Right hindlimb (tissue), 1 donor: ENCODE measurements at regions not wholly inside any gene's neighbourhood (a gene's known extent, or its start where the extent isn't known, plus 50 kb on each side); places are given as distances from the start of the nearest gene placed in this dataset.

Source experiments
- DNase-seq: peaks from one replicate; pipeline ENCODE4 v3.0.0-alpha.2; 2018

GRCh38 chr4:153974452-153974851, 185.6 kb upstream of the SFRP2 start:
- DNase-seq, result no peak

- DNase-seq, result no peak
These were observed 185.1 kb upstream of the SFRP2 start for GRCh38 chr4:153973942-153974341.

- DNase-seq, result no peak
These were observed 183.0 kb upstream of the SFRP2 start for GRCh38 chr4:153971899-153972298.

- no peak for DNase-seq
These were observed 181.3 kb upstream of the SFRP2 start for GRCh38 chr4:153970169-153970568.

GRCh38 chr4:153969542-153969941, 180.7 kb upstream of the SFRP2 start:
- DNase-seq, result no peak

GRCh38 chr4:153966641-153967040, 177.8 kb upstream of the SFRP2 start:
- DNase-seq, result no peak

- no peak for DNase-seq
These were observed 174.3 kb upstream of the SFRP2 start for GRCh38 chr4:153963216-153963615.

GRCh38 chr4:153962311-153963039, 173.6 kb upstream of the SFRP2 start:
- no peak for DNase-seq

GRCh38 chr4:153955327-153955726, 166.4 kb upstream of the SFRP2 start:
- DNase-seq, result no peak

GRCh38 chr4:153954654-153955053, 165.8 kb upstream of the SFRP2 start:
- no peak for DNase-seq

GRCh38 chr4:153950100-153950979, 161.5 kb upstream of the SFRP2 start:
- no peak for DNase-seq

GRCh38 chr4:153948041-153948440, 159.2 kb upstream of the SFRP2 start:
- no peak for DNase-seq

GRCh38 chr4:153947124-153947523, 158.2 kb upstream of the SFRP2 start:
- DNase-seq, result no peak

GRCh38 chr4:153945704-153946103, 156.8 kb upstream of the SFRP2 start:
- no peak for DNase-seq

- DNase-seq, result no peak
These were observed 155.0 kb upstream of the SFRP2 start for GRCh38 chr4:153943738-153944415.

GRCh38 chr4:153940916-153941315, 152.0 kb upstream of the SFRP2 start:
- no peak for DNase-seq

GRCh38 chr4:153939570-153939969, 150.7 kb upstream of the SFRP2 start:
- DNase-seq, result no peak

GRCh38 chr4:153938994-153939393, 150.1 kb upstream of the SFRP2 start:
- DNase-seq, result no peak

GRCh38 chr4:153937289-153937688, 148.4 kb upstream of the SFRP2 start:
- DNase-seq, result no peak

- DNase-seq, result no peak
These were observed 147.2 kb upstream of the SFRP2 start for GRCh38 chr4:153936121-153936520.

- no peak for DNase-seq
These were observed 145.8 kb upstream of the SFRP2 start for GRCh38 chr4:153934688-153935017.

- DNase-seq, result no peak
These were observed 145.2 kb upstream of the SFRP2 start for GRCh38 chr4:153933915-153934687.

- no peak for DNase-seq
These were observed 142.9 kb upstream of the SFRP2 start for GRCh38 chr4:153931804-153932203.
